ENCODE measurements at regions not wholly inside any gene's neighbourhood (a gene's known extent, or its start where the extent isn't known, plus 50 kb on each side); places are given as distances from the start of the nearest gene placed in this dataset.

DNA sequence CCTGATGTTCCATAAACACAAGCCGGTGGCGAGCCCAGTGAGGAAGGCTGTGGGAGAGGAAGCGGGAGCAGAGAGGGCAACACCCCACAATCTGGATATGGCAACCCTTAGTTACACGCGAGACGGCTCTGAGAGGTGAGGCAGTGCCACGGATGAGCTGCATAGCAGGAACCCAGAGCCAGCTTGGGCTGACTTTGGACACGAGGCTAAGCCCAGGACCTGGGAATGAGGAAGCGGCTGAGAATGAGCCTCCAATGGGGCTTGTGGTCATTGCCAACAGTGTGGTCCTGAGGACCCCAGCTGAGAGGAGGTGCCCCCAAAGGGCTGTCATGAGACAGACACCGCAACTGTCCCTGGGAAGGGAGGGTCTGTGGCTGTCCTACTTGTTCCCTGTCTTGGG is 160.0 kb upstream of the SMIM23 start:
- no peak for DNase-seq (ENCODE audit: low read depth in 1 of 2, low spot score in 1 of 2)

DNA sequence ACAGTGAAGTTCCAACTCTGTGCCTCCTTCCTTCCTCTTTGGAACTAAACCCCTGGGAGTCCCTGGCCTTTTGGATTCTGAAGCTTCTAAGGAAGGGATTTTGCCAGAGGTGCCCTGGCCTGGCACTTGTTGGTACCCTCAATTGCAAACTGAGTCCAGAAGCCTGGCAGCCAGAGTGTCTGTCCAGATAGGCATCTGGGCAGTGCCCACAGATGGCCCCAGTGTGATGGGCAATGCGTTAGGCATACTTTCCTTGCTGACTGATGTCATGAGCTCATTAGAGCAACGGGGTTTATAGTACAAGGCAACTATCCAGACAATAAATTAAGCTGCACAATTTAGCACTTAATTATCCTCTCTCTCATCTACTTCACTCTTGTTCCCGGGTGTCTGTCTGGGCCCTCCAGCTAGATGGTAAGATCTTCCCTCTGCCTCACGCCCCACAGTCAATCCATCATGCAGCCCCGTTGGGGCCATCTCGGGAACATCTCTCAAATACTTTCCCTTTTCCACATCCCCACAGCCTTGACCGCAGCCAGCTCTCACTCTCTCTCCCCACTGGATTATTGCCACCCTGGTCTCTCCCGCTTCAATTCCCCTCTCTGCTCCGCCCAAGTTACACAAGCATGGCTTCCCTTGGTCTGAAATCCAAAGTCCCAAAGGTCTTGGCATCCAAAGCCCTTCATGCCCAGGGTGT is 157.5 kb upstream of the SMIM23 start:
- DNase-seq (ENCODE audit: low read depth in 1 of 2, low spot score in 1 of 2): no peak

DNA sequence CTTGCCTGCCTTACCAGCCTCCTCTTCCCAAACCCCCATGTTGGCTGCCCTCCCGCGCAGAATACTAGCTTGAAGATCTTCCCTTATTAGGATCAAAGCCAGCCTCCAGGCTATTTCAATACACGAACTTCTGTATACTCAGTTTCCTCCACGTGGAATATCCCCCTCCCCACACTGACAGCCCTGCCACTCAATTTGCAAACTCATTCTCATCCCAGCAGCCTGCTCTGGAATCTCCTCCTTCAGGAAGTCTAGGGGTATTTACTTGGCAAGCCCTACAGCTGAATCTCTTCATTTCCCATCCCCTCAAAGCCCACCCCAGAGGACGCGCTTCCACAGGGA is 157.0 kb upstream of the SMIM23 start:
- DNase-seq (ENCODE audit: low read depth in 1 of 2, low spot score in 1 of 2): no peak

DNA sequence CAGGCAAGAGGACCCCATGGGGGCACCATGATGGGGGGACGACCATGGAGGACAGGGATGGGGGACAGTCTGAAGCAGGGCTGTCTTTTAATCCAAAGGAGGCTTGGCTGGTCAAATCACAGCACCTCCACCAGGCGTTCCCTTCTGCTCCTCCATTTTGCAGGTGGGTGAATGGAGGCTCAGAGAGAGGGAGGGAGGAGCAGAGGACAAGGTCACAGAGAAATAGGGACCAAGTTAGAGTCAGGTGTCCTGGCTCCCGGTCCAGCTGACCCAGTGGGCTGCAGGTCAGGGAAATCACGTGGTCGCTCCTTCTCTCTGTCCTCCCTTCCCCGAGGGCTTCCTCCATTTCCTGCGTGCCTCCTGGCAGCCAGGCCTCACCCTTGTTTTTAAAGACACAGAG is 156.4 kb upstream of the SMIM23 start:
- DNase-seq (ENCODE audit: low read depth in 1 of 2, low spot score in 1 of 2): no peak

DNA sequence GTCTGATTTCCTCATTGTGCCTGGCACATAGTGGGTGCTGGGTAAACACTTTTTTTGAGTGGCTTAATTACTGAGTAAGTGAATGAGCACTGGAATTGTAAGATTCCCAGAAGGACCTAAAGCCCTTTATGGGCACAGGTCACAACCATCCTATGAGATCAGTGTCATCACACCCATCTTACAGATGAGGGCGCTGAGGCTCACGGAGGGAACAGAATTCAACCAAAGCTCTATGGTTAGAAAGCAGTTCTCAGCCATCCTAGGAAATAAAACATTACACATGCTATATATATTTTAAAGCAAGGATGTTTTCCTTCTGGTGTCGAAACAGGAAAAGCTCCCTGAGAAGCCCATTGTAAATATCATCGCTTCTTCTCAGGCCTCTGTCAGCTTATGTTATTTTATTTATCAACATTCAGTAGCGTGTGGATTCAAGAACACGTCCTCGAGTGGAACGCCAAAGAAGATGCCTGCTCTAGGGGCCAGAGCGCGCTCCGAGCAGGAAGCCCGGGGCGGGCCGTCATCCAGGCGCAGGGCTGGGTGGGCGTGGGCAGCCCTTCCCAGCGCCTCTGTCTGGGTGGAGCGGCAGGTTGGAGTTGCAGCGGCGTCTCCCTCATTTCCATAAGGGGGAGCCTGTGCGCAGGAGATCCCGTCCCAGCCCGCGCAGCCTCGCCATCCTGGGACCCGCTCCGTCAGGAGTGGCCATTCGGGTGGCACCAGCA is 155.8 kb upstream of the SMIM23 start:
- DNase-seq (ENCODE audit: low read depth in 1 of 2, low spot score in 1 of 2): no peak

GRCh38 chr5:171630350-171631065 is 155.1 kb upstream of the SMIM23 start:
- DNase-seq (ENCODE audit: low read depth in 1 of 2, low spot score in 1 of 2): no peak

DNA sequence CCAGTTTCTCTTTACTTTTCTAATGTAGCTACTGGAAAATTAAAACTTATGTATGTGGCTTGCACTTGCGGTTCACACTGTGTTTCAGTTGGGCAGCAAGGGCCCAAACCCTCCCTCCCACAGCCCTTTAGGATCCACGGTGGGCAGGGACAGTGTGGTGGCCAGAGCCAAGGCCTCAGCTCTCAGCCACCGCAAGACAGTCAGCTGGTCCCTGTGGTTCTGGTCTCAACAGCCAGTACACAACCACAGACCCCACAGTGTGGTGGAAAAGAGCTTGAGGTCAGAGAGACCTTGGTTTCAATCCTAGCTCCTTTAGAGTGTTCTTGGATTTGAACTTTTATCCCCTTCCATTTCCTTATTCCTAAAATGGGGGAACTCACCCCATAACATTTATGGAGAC is 153.0 kb upstream of the SMIM23 start:
- DNase-seq (ENCODE audit: low read depth in 1 of 2, low spot score in 1 of 2): no peak

GRCh38 chr5:171633776-171634470 is 151.7 kb upstream of the SMIM23 start:
- DNase-seq (ENCODE audit: low read depth in 1 of 2, low spot score in 1 of 2): no peak

GRCh38 chr5:171634511-171634910 is 151.1 kb upstream of the SMIM23 start:
- no peak for DNase-seq (ENCODE audit: low read depth in 1 of 2, low spot score in 1 of 2)

DNA sequence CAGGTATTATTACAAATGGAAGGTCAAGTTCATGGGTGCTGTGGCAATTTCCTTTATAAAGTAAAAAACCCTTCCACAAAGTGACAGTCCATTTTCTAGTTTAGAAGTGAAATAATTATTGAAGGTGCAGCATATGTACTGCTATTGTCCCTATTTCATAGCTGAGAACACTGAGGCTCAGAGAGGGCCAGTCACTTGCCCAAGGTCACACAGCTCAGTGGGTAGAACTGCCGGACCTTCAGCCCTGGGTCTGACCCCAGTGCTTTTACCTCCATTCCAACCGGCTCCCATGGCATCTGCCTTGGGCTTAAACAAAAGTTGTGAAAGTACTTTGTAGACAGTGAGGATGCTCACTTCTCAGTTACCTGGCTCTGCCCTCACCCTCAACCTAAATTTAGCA is 150.6 kb upstream of the SMIM23 start:
- DNase-seq (ENCODE audit: low read depth in 1 of 2, low spot score in 1 of 2): no peak

- DNase-seq (ENCODE audit: low read depth in 1 of 2, low spot score in 1 of 2): no peak
Measured at GRCh38 chr5:171635561-171636245, 149.9 kb upstream of the SMIM23 start.

DNA sequence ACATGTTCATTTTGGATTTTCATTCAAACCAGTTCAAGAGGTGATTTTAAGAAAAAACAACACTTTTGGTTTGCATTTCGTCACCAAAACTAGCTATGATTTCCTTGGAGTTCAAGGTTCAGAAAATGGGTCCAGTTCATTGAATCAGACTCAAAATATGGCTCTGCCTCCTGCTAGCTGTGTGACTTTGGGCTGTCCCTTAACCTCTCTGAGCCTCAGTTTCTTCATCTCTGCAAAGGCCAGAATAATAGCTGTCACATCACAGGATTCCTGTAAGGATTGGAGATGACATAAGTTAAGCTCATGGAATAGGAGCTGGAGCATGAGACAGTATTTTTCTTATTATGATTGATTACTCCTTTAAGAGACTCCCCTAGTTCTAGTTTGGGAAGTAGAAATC is 147.8 kb upstream of the SMIM23 start:
- DNase-seq (ENCODE audit: low read depth in 1 of 2, low spot score in 1 of 2): no peak

GRCh38 chr5:171639205-171639621 is 146.4 kb upstream of the SMIM23 start:
- no peak for DNase-seq (ENCODE audit: low read depth in 1 of 2, low spot score in 1 of 2)

- no peak for DNase-seq (ENCODE audit: low read depth in 1 of 2, low spot score in 1 of 2)
Measured at GRCh38 chr5:171639966-171640365, 145.7 kb upstream of the SMIM23 start.

DNA sequence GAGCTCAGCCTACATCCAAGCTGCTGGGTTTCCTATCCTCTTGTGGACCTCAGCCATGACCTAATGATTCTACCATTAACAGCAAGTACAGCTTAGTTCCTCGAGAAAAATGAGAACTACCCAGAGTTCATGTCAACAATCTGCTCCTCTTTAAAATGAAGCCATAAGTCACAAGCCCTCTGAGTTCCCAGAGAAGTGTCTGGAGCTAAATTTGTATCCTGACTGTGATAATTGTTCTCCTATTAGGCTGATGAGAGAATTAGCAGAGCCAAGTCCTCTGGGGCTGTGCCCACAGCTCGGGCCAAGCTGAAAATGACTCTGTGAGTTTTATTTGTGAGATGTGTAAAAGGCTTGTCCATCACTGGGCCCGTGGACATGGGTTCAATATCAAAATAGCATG is 145.1 kb upstream of the SMIM23 start:
- DNase-seq (ENCODE audit: low read depth in 1 of 2, low spot score in 1 of 2): no peak

GRCh38 chr5:171641891-171642290 is 143.7 kb upstream of the SMIM23 start:
- DNase-seq (ENCODE audit: low read depth in 1 of 2, low spot score in 1 of 2): no peak

GRCh38 chr5:171642894-171643293 is 142.7 kb upstream of the SMIM23 start:
- DNase-seq (ENCODE audit: low read depth in 1 of 2, low spot score in 1 of 2): no peak

GRCh38 chr5:171644536-171644935 is 141.1 kb upstream of the SMIM23 start:
- DNase-seq (ENCODE audit: low read depth in 1 of 2, low spot score in 1 of 2): no peak

DNA sequence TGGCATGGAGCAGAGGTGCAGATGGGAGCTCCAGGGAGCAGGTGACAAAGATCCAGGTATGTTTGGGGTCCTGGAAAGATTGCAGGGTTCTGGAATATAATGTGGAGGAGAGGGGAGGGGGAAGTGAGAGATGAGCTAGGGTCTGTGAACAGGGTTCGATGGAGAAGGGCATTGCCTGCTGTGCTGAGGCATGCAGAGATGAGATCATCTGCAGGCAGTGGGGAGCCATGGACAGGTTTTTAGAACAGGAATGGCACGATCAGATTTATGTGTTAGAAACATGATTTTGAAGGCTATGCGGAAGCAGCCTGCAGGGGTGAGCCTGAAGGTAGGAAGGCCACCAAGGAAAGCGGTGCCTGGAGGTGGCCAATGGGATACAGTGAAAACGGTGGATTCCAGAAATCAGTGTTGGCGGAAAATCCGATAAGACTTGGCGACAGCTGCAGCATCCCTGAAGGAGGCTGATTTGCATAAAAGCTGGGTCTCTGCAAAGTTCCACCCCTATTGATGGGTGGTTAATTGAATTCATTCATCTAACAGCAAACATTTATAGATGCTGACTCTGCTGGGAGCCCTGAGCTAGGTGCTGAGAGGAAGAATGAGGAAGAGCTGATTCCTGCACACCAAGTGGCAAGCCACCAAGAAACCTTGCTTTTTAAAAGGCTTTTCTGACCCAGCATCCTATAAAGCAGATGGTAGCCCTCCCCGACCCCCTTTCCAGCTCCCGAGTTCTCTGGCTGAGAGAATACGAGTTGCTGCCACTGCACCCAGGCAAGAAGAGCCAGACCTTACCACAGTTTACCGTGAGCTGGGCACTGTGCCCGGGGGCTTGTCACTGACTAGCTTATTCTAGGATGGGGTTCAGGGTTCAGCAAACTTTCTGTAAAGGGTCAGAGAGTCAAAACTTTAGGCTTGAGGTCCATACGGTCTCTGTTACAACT is 139.2 kb upstream of the SMIM23 start:
- no peak for DNase-seq (ENCODE audit: low read depth in 1 of 2, low spot score in 1 of 2)

All from activated CD4-positive, alpha-beta T cell treated with anti-CD3 and anti-CD28 coated beads, Interleukin-2, amount 50 U/mL, for 24 hours (primary cell).